ENCODE measurements at regions not wholly inside any gene's neighbourhood (a gene's known extent, or its start where the extent isn't known, plus 50 kb on each side); places are given as distances from the start of the nearest gene placed in this dataset.
"Not testable (repeated sequence)": the region's sequence is repeated elsewhere in the genome, so short reads cannot be mapped to it uniquely, and the experiment has no call there.

DNA sequence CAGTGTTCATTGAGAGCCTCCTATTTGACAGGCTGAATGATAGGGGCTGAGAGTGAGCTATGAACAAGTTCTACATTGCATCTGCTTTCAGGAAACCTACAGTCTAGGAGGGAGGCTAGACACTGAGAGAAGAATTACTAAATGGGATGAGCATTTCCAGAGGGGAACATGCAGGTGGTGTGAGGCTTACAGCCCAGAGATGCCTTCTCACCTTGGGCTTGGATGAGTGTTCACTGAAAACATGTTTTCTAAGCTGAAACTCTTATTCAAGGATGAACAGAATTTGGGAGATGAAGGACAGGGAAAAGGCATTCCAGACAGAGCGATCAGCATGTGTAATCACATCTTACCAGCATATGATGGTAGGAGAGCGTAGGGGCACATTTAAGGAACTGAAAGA is 177.5 kb upstream of the E2F8 start:
- no peak overlapping the region for H2AFZ ChIP-seq (ENCODE audit: low read depth, low read length)
- H3K9me3 ChIP-seq (ENCODE audit: low read length) = no peaks in the 10 kb centered on the region
- no peaks in the 10 kb centered on the region for H3K4me1 ChIP-seq (ENCODE audit: insufficient read depth, low read length)
- H3K27me3 ChIP-seq (ENCODE audit: insufficient read depth, low read length) = no peaks in the 10 kb centered on the region
- no peaks in the 10 kb centered on the region for H3K36me3 ChIP-seq (ENCODE audit: insufficient read depth, low read length)
- no peak overlapping the region for H3K4me3 ChIP-seq (ENCODE audit: low read length)

DNA sequence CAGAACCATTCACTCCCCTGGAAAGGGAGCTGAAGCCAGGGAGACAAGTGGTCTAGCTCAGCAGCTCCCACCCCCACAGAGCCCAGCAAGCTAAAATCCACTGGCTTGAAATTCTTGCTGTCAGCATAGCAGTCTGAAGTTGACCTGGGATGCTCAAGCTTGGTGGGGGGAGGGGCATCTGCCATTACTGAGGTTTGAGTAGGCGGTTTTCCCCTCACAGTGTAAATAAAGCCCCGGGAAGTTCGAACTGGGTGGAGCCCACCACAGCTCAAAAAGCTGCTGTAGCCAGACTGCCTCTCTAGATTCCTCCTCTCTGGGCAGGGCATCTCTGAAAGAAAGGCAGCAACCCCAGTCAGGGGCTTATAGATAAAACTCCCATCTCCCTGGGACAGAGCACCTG is 171.3 kb upstream of the E2F8 start:
- not testable (repeated sequence) for H3K4me1 ChIP-seq (ENCODE audit: insufficient read depth, low read length); H2AFZ ChIP-seq (ENCODE audit: low read depth, low read length); H3K36me3 ChIP-seq (ENCODE audit: insufficient read depth, low read length); H3K9me3 ChIP-seq (ENCODE audit: low read length); H3K4me3 ChIP-seq (ENCODE audit: low read length); H3K27me3 ChIP-seq (ENCODE audit: insufficient read depth, low read length)

DNA sequence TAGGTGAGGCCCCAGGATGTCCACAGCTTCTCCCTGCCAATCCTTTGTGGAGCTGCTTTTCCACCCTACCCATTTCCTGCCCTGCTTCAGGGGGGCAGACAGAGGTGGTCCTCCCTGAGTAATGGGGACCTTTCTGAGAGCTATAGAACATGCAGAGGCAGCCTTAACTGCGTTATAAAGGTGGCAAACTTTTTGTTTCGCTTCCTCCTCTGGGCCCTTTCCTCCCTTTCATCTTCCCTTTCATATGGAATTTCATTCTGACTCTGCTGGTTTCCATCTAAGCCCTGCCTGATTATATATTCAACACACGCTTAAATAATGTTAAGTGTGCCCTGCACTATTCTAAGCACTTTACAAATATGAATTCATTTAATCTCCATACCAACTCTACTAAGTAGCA is 169.3 kb upstream of the E2F8 start:
- H2AFZ ChIP-seq (ENCODE audit: low read depth, low read length) = no peak overlapping the region
- H3K27me3 ChIP-seq (ENCODE audit: insufficient read depth, low read length) = no peaks in the 10 kb centered on the region
- no peak overlapping the region for H3K4me3 ChIP-seq (ENCODE audit: low read length)
- H3K4me1 ChIP-seq (ENCODE audit: insufficient read depth, low read length) = peaks cover 10% of the 10 kb centered on the region
- H3K36me3 ChIP-seq (ENCODE audit: insufficient read depth, low read length) = no peaks in the 10 kb centered on the region
- no peaks in the 10 kb centered on the region for H3K9me3 ChIP-seq (ENCODE audit: low read length)

DNA sequence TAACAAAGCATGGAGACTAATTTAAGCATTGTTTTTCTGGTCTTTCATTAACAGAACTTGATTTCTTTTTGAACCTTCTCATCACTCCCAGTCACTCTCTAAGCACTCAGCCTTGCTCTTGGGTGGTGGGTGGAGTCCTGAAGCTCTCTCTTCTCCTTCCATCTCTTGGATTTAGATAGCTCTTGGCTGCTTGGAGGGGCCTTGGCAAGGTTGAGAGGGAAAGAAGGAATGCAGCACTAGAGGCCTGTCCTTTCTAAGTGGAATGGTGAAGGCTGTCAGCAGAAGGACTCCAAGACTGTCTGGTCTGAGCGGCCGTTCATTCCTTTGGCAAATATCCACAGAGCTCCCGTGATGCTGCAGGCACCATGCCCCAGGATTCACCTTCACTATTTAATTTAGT is 168.6 kb upstream of the E2F8 start:
- H2AFZ ChIP-seq (ENCODE audit: low read depth, low read length) = no peak overlapping the region
- peaks cover 11% of the 10 kb centered on the region for H3K4me1 ChIP-seq (ENCODE audit: insufficient read depth, low read length)
- H3K36me3 ChIP-seq (ENCODE audit: insufficient read depth, low read length) = no peaks in the 10 kb centered on the region
- H3K27me3 ChIP-seq (ENCODE audit: insufficient read depth, low read length) = no peaks in the 10 kb centered on the region
- no peak overlapping the region for H3K4me3 ChIP-seq (ENCODE audit: low read length)
- no peaks in the 10 kb centered on the region for H3K9me3 ChIP-seq (ENCODE audit: low read length)

DNA sequence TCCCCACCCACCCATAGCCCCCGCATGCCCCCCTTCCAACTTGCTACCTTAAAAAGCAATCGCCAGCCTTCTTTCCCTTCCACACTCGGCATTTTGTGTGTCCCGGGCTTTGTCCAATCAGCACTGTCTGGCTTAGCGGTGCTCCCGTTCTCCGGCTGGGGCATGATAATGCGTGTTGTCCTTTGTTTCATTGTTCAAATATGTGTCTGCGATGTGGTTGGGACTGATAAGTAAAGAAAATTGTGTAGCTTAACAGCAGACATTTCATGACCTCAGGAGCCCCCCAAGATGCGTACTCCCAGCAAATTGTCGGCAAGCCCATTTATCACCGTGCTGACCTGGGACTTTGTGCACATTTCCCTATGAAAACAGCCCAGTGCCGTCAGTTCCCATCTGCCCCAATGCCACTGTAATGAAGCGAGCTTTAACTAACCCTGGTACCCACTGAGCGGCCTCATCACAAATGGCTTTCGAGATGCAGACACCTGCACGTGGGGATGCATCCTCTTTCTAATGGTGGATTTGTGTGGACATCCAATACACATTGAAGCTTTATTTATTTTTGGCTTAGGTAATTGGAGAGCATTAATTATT is 167.0 kb upstream of the E2F8 start:
- no peaks in the 10 kb centered on the region for H3K27me3 ChIP-seq (ENCODE audit: insufficient read depth, low read length)
- no peak overlapping the region for H2AFZ ChIP-seq (ENCODE audit: low read depth, low read length)
- H3K36me3 ChIP-seq (ENCODE audit: insufficient read depth, low read length) = no peaks in the 10 kb centered on the region
- H3K4me1 ChIP-seq (ENCODE audit: insufficient read depth, low read length) = peaks cover 11% of the 10 kb centered on the region
- H3K9me3 ChIP-seq (ENCODE audit: low read length) = no peaks in the 10 kb centered on the region
- no peak overlapping the region for H3K4me3 ChIP-seq (ENCODE audit: low read length)

DNA sequence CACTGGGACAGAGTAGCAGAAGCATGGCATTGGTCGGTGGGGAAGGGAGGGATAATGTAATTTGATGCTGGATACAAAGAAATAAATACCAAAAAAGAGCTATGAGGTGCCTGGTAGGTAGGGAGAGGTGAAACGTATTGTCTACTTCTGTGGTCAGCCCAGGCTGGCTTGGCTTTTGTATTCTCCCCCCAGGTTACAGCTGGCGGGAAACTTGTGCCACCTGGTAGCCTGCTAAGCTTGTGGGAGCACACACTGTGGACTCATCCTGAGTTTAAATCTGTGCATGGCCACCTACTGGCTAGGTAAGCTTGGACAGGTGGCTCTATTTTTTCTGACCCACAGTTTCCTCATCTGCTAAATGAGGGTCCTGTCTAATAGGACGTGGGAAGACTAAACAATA is 165.2 kb upstream of the E2F8 start:
- Histone ChIP-seq H3K4me1 (ENCODE audit: insufficient read depth, low read length) (peaks cover 4% of the 10 kb centered on the region), H3K9me3 (ENCODE audit: low read length) (no peaks in the 10 kb centered on the region), H2AFZ (ENCODE audit: low read depth, low read length) (no peak overlapping the region), H3K27me3 (ENCODE audit: insufficient read depth, low read length) (no peaks in the 10 kb centered on the region), H3K4me3 (ENCODE audit: low read length) (no peak overlapping the region), H3K36me3 (ENCODE audit: insufficient read depth, low read length) (no peaks in the 10 kb centered on the region)

DNA sequence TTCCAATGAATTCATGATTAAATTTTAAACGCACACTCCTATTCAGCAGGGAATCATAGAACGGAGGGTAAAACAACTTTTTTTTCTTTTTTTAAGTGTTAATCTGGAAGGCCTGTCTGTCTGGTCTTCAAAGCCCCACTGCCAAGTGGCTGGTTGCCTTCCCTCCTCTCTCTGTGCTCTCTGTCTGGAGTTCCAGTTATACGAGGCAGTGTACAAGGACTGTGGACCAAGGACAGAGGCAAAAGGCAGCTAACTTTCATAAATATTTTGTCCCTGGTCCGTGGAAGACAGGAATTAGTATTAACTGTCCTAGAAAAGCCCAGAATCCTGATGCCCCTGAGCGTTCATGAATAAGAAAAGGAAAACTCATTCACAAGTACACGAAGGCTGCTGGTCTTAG is 164.0 kb upstream of the E2F8 start:
- Histone ChIP-seq H3K36me3 (ENCODE audit: insufficient read depth, low read length) (no peaks in the 10 kb centered on the region), H3K4me1 (ENCODE audit: insufficient read depth, low read length) (peaks cover 4% of the 10 kb centered on the region), H3K27me3 (ENCODE audit: insufficient read depth, low read length) (no peaks in the 10 kb centered on the region), H3K9me3 (ENCODE audit: low read length) (no peaks in the 10 kb centered on the region), H2AFZ (ENCODE audit: low read depth, low read length) (no peak overlapping the region), H3K4me3 (ENCODE audit: low read length) (no peak overlapping the region)

DNA sequence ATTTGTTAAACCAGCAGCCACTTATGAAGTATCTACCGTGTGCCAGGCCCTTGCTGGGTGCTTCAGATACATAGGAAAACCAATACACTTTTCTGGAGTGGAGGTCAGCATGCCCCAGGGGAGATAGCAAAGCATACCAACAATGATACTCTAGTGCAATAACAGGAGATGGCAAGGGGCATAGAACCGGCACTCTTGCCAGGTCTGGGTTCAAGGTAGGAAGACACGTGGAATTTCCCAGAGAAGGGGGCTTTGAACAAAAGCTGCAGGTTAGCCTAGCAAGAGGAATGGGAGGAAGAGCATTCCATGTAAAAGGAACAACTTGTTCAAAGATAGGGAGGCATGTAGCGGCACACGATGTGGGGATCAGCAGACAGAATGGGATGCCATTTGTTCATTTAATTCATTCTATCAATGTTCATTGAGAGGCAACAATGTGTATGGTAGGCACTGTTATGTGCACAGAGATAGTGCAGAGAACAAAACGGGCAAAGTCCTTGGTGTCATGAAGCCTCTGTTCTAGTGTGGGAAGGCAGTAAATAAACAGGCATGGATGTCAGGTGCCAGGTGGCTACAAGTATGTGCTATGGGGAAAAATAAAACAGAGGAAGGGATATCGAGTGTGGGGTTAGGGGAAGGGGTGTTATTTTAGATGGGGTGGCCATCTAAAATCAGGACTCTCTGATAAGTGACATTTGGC is 162.6 kb upstream of the E2F8 start:
- Histone ChIP-seq H3K4me1 (ENCODE audit: insufficient read depth, low read length) (peaks cover 15% of the 10 kb centered on the region), H3K36me3 (ENCODE audit: insufficient read depth, low read length) (no peaks in the 10 kb centered on the region), H2AFZ (ENCODE audit: low read depth, low read length) (no peak overlapping the region), H3K4me3 (ENCODE audit: low read length) (no peak overlapping the region), H3K9me3 (ENCODE audit: low read length) (no peaks in the 10 kb centered on the region), H3K27me3 (ENCODE audit: insufficient read depth, low read length) (no peaks in the 10 kb centered on the region)

DNA sequence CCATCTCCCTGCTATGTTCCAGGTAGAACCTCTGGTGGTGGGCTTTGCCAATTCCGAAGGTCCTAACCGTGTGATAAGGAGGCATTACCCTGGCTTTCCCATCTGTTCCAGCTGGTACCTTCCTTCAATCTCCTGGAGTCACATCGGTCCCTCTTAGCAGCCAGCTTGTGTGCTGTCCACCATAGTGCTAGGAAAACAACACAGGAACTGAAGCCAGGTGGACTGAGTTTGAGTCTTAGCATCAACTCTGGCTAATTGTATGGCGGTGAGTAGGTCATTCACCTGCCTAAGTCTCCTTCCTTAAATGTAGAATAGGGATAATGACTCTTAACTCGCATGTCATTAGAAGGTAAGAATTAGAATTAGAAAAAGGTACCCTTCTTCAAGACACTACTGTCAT is 159.6 kb upstream of the E2F8 start:
- H3K27me3 ChIP-seq (ENCODE audit: insufficient read depth, low read length) = no peaks in the 10 kb centered on the region
- H3K4me1 ChIP-seq (ENCODE audit: insufficient read depth, low read length) = peaks cover 22% of the 10 kb centered on the region
- H3K9me3 ChIP-seq (ENCODE audit: low read length) = no peaks in the 10 kb centered on the region
- no peak overlapping the region for H3K4me3 ChIP-seq (ENCODE audit: low read length)
- no peaks in the 10 kb centered on the region for H3K36me3 ChIP-seq (ENCODE audit: insufficient read depth, low read length)
- no peak overlapping the region for H2AFZ ChIP-seq (ENCODE audit: low read depth, low read length)

DNA sequence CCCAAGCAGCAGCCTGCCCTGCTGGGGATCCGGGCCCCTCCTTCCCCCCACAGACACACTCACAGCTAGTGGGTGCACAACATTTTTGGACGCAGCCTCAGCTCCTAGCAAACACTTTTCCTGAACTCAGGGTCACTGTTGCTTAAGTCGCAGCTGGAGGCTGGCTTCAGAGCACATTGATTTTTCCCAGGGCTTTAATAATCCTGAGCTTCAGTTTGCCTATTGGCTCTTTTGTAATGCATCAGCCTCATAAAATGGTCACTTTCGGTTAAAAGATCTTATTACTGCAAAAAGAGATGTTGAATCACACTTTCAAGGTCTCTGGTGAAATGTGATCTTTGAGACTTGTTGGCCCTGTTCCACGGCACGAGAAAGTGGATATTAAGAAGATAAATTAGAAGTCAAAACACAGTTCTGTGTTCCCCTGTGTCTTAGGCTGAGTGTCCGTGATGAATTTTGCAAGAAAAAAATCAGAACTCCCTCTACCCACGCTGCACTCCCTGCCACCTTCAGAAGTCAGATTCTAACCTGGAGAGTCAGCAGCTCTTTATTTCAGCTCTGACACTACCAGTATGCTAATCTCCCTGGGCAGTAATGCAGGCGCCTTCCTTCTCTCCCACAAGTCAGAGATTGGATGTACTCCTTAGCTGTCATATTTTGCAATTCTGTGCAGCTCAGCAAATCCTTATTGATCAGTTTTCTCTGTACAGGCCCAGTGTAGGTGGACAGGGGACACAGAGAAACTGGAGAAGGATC is 158.2 kb upstream of the E2F8 start:
- no peaks in the 10 kb centered on the region for H3K27me3 ChIP-seq (ENCODE audit: insufficient read depth, low read length)
- no peak overlapping the region for H3K4me3 ChIP-seq (ENCODE audit: low read length)
- H3K9me3 ChIP-seq (ENCODE audit: low read length) = no peaks in the 10 kb centered on the region
- no peaks in the 10 kb centered on the region for H3K36me3 ChIP-seq (ENCODE audit: insufficient read depth, low read length)
- H2AFZ ChIP-seq (ENCODE audit: low read depth, low read length) = no peak overlapping the region
- H3K4me1 ChIP-seq (ENCODE audit: insufficient read depth, low read length) = peaks cover 18% of the 10 kb centered on the region

DNA sequence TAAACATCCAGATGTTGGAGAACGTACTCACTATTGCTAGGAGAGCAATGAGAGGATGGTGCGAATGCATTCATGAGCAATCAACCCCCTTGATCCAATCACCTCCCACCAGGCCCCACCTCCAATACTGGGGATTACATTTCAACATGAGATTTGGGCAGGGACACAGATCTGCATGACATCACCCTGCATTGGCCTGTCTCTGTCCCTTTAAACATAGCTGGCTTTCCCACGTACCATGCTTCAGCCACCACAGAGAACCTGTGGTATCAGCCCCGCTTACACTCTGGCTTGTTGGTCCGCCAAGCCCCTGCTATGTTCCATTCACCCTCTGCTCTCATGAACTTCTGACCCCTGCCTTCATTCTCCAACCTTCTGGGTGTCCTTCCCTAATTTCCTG is 157.5 kb upstream of the E2F8 start:
- Histone ChIP-seq H3K36me3 (ENCODE audit: insufficient read depth, low read length) (no peaks in the 10 kb centered on the region), H3K27me3 (ENCODE audit: insufficient read depth, low read length) (no peaks in the 10 kb centered on the region), H2AFZ (ENCODE audit: low read depth, low read length) (no peak overlapping the region), H3K4me3 (ENCODE audit: low read length) (no peak overlapping the region), H3K4me1 (ENCODE audit: insufficient read depth, low read length) (peaks cover 18% of the 10 kb centered on the region), H3K9me3 (ENCODE audit: low read length) (no peaks in the 10 kb centered on the region)

DNA sequence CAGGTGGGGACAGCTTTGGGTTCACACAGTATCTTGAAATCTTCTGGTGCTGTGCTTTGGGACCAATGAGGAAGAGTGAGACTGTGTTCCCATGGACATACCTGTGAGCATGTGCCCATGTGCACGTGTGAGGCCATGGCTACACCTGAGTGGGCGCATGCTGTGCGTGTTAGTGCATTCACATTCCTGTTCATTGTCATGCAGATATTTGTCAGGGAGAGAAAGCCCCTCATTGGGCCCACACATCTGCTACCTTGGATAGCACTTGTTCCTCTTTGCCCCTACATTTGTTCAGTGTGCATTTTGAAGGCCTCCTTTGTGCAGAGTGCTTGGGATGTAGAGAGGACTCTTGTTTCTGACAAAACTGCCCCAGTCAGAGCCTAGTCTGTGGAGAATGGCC is 154.3 kb upstream of the E2F8 start:
- Histone ChIP-seq H3K4me3 (ENCODE audit: low read length) (no peak overlapping the region), H3K27me3 (ENCODE audit: insufficient read depth, low read length) (no peaks in the 10 kb centered on the region), H3K4me1 (ENCODE audit: insufficient read depth, low read length) (peaks cover 18% of the 10 kb centered on the region), H2AFZ (ENCODE audit: low read depth, low read length) (no peak overlapping the region), H3K36me3 (ENCODE audit: insufficient read depth, low read length) (no peaks in the 10 kb centered on the region), H3K9me3 (ENCODE audit: low read length) (no peaks in the 10 kb centered on the region)

DNA sequence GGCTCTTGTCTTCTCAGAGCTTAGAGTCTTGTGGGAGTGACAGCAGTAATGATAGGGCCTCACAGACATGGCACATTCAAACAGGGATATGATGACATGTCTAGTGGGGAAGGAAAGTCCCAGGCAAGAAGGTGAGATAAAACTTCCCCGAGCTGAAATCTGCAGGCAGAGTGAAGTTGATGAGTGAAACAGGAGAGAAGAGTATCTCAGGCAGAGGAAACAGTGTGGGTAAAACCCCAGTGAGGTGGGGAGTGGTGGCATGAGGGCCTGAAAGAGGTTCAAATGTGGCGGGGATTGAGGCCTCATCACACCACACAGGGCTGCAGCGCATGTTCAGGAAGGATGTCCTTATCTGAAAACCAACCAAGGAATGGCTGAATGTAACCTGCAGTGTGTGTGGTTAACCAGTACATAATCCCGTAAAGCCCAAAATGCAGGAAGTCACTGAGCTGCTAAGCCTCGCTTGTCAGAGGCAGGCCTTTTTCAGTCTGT is 153.8 kb upstream of the E2F8 start:
- Histone ChIP-seq H3K4me1 (ENCODE audit: insufficient read depth, low read length) (peaks cover 18% of the 10 kb centered on the region), H3K27me3 (ENCODE audit: insufficient read depth, low read length) (no peaks in the 10 kb centered on the region), H3K9me3 (ENCODE audit: low read length) (no peaks in the 10 kb centered on the region), H3K4me3 (ENCODE audit: low read length) (no peak overlapping the region), H3K36me3 (ENCODE audit: insufficient read depth, low read length) (no peaks in the 10 kb centered on the region), H2AFZ (ENCODE audit: low read depth, low read length) (no peak overlapping the region)

Measured in neuron (in vitro differentiated cells).